GF-D8 (cell line): ENCODE measurements at regions not wholly inside any gene's neighbourhood (a gene's known extent, or its start where the extent isn't known, plus 50 kb on each side); places are given as distances from the start of the nearest gene placed in this dataset.

Experiments
- DNase-seq: peaks from one replicate; lab custom pipeline; 2025; lab: John Stamatoyannopoulos, UW

DNA sequence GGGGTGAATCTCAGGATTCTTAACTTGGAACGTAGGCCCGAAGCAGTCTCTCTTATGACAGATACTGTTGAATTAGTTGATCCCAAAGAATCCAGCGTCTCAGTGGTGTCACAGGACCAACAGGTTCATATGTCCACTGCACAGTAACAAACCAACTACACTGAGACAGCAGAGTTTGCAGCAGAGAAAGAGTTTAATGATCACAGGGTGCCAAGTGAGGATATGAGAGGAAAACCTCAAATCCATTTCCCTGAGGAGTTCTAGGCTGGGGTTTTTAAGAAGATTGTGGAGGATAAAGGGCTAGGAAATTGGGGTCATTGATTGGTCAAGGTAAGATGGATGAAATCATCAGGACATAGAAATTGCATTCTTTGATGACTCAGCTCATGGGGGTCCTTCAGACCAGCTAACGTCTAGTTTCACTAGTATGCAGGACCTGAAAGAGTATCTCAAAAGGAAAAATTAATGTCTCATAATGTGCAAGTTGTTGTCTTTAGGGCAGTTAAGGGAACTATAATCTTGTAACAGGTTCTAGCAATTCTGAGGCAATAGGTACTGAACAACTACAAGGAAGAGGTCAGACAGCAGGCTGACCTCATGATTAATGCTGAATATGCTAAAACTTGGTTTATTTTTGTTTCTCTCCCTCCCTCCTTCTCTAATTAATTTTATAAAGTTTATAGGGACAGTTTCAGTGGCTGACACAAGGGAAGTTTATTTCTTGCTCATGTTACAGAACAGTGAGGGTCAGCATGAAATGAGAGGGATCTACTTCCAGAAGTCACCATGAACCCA lies 310.9 kb upstream of the NEBL start:
- no peak for DNase-seq

DNA sequence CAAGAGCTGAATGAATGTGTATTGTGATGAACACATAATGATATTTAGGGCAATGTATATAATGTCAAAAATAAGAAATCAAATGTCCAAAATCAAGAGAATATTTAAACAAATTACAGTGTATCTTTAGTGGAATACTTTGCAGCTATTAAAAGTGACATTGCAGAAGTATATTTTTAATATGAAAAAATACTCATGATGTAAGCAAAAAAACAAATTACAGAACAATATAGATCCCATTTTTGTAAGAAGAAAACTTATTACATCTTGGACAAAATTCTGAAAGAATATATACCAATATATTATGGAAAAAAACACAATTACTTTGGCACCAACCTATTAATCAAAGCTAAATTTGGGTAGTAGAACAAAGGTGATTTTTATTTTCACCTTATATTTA lies 308.2 kb upstream of the NEBL start:
- DNase-seq = no peak

DNA sequence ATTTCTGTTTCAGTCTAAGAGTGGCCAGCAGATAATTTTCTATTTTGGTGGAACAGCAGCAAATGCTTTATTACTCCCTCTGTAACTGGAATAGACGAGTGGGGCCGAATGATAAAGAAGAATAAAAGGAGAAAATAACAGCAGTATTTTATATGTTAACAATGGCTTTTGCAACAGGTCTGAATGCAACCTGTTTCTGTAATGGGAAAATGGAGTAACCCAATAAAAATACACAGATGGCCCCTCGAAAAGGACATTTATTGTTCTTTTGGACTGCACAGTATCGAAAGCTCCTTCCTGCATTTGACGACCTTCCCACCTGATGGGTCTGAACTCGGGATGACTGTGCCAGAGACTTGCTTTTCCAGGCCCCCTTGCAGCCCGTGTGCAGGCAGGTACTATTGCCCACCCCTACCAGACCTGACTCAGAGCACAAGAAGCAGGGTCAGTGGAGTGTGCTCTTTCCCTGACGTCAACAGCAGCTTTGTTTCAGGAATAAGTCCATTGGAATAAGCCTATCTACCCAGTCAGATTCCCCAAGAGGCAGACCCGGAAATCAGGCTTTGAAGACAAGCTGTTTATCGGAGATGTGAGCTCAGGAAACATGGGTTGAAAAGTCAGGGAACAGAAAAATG lies 306.5 kb upstream of the NEBL start:
- DNase-seq = no peak

DNA sequence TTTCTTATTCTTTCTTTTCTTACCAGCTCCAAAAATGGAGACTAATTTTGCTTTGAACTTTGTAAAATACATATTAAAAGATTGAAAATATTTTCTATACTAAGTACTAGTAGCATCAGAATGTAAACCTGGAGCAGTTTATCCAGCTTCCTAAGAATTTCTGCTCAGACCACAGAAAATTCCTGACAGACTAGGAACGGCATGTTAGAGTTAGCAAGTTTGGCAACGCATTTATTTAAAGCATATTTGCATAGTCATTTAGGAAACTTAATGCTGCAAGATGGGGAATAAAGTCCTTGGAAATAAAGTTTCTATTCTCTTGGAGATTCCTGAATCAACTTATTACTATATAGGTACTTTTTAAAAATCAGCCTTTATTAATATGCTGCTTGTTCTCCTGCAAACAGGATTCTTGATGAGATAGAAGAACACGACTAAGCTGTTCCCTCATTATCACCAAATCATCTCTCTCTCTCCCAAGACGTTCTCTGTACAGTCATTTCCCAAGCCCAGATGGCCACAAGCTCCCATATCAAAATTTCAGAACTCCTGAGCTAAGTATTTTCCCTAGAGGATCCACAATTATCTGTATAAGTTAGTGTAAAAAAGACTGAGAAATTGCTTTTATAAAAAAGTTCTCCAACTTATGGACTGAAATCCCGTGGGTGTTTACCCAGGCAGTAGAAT lies 305.8 kb upstream of the NEBL start:
- no peak for DNase-seq

DNA sequence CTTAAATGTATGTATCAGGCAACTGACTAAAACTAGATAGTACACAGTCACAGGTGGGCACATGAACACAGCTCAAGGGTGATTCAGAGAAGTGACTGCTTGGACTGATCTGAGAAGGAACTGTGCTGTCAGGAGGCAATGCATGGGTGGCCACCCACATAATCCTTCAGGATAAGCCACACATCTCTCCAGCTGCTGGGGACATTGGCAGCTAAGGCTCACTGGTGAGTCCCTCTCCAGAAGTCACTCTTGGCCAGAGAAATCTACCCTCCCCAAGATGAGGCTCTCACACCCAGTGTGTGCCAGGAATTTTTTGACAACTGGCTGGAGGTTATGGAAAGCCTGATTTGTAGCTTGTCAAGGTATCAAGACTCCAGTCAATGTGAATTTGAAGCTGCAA lies 302.4 kb upstream of the NEBL start:
- DNase-seq = no peak

DNA sequence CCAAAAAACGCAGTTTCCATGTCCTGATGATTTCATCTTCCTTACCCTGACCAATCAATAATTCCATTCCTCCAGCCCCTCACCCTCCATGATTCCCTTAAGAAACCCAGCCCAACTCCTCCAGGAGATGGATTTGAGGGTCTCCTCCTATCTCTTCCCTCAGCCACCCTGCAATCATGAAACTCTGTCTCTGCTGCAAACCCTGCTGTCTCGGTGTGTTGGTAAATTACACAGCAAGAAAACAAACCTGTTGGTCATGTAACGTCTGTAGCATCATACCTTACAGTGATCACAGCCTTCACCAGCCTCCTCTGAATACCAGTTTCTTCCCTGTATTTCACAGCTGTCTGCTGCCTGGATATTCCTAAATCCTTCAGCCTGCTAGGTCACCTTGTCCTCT lies 300.7 kb upstream of the NEBL start:
- no peak for DNase-seq

DNA sequence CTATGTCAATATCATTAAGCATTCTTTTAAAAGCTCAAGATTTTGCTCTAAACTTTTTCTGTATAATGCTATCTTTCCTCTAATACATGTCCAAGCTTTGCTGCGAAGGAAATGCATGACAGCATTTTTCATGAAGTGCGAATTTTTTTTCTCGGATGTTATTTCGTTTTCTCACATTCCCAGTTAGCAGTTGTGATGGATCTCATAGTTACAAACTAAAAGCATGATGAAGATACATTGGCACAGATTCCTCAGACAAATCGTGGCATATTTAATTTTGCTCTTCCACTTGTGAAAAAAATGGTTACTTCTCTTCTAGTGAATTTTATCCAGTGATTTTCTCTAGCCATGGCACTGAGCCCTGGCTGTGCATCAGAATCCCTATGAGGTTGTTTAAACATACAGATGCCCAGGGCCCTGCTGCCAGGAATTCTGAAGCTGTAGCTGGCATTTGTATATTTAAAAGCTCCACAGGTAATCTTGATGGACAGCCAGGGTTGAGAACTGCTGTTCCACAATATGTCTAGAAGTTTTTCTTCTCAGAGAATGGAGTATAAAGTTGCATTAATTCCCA lies 299.8 kb upstream of the NEBL start:
- no peak for DNase-seq

DNA sequence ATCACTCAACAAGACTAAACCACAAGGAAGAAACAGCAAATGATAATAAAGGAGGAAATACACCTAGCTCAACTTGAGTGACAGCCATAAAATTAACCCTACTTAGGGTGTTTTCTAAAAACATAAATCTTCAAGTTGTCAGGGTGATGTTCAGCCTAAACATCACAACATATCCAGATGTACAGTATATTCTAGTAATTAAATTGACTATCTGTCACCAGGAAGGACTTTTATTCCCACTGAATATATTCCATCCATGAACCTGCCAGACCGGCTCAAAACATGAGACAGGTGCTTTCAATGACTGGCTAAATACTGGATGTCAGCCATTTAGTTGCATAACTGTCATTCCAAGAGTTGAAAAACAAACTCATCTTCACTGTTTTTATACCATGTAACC lies 298.1 kb upstream of the NEBL start:
- DNase-seq = no peak

DNA sequence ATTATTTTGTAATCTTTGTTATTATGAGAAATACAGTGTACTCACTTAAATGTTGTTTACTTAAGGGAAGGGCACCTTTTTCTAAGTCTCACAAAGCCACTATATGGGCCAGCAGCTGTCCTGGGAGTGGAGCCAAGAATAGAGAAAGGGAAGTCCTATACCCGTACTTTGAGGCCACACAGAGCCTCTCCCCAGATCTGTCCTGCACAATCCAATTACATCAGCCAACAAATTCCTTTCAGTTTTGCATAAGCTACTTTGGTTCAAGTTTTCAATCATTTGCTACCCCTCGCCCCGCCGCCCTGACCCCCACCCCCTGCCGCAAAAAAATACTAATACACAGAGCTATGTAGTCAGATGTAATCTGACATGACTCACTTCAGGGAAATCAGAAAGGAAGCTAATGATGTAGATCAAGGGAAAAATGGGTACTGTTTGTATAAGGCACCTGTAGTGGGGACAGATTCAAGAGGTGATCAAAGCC lies 297.4 kb upstream of the NEBL start:
- no peak for DNase-seq

DNA sequence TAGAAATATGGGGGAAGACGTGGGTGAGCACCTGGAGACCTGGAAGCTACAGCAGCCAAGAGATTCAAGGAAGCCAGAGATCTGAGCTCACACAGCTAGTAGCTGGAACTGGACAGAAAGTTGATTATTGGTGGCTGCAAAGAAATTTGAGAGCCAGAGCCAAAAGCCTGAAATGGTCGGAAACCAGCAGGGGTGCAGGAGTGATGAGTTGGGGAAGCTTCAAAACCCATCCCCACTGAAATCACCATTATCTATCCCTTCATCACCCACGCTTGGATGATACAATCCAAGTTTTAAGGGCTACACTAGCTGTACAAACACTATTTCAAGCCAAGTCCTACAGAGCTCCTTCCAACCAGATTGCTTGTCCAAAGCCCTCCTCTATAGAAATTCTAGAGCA lies 296.1 kb upstream of the NEBL start:
- DNase-seq = no peak

DNA sequence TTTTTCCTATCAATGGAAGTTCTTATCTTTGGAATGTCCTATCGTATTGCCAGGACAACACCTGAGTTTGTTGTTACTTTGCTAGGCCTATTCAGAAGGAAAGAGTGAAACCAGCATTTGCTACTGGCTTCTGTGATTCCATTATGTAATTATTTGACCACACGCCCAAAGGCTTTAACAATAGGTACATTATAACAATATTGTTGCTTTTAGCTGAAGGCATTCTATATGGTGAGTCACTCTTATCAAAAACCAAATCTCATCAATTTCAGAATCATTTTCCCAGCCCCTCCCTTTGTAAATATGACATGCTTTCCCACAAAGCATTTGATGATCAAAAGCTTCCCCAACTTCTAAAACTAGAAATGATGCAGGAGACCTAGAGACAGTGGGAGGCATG lies 294.4 kb upstream of the NEBL start:
- DNase-seq = no peak

DNA sequence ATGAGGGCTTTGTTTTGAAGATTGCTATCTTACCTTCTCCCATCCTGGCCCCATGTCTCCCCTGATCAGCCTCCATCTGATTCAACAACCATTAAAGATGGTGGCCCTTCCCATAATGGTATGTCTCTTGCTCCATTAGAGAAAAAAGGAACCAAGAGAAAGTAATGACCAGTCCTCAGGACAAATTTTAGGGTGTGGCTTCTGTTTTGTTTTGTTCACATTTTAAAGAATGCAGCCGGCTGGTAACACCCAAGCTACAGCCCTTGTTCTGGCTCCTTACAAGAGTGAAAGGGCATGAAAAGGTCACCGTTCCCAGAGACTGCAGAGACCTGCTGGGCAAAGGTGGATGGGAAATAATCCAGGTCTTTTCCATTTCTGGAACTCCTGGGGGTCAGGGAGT lies 287.9 kb upstream of the NEBL start:
- DNase-seq = no peak

DNA sequence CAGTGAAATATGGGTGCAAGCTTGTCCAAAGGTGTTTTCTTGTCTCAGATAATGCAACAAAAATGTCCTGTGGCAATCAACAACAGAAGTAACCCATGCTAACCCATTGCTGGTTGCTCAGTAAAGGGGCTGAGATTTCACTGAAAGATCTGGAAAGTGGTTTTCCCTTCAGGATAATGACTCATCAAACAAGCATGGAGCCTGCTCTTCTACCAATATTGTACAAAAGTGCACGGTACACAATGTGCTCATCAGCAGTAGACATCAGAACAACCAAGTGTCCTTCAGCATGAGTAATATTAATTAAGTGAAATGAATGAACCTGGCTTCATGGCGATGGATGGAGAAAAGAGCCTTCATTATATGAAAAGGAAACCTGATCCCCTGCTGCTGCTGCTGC lies 287.1 kb upstream of the NEBL start:
- no peak for DNase-seq

DNA sequence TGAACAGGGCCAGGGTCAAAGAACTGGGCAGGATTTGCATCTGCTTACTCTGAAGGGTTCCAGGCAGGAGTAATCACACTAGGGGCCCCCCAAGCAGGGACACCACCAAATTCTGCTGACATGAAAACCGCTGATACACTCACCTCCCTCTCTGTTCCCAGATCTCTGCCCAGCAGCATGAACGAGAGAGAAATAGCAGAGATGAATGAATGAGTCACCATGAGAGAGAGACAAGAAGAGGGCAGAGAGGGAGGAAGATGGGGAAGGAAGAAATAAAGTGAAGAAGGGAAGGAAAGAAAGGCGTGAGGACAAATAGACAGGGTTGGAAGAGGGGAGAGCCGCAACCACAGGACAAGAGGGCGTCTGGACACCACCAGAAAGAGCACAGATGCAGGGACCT lies 285.9 kb upstream of the NEBL start:
- DNase-seq = no peak

DNA sequence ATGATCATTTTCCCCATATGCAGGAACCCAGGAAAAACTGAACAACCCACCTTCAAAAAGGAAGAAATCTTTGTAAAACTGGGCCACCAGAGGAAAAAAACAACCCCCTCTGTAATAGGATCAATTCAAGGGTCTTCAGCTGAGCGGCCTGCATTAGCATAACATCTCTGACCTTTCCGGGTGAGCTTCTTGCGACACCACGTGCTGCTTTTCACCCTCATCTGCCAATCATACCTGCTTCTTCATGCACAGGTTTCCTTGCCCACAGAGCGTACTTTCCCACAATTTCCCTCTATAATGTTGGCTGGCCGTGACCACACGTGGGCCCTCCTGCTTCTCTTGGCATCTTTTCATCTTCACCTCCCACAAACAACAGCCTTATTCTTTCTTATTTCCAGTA lies 284.3 kb upstream of the NEBL start:
- no peak for DNase-seq

DNA sequence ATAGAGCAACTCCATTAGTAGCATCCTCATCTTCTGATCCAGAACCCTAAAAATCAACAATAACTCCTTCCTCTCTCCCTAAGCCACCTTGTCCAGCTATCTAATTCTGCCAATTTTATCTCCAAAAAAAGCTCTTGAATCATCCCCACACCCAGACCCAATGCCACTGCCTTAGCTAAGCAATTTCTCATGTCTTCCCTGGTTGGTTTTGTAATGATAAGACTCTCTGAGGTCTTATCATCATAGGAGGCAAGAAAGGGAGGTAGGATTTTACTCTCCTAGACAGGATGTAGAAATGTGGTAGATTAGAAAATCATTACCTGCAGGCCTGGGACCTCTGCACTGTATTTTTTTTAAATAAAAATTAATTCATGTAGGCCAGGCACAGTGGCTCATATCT lies 283.5 kb upstream of the NEBL start:
- no peak for DNase-seq

DNA sequence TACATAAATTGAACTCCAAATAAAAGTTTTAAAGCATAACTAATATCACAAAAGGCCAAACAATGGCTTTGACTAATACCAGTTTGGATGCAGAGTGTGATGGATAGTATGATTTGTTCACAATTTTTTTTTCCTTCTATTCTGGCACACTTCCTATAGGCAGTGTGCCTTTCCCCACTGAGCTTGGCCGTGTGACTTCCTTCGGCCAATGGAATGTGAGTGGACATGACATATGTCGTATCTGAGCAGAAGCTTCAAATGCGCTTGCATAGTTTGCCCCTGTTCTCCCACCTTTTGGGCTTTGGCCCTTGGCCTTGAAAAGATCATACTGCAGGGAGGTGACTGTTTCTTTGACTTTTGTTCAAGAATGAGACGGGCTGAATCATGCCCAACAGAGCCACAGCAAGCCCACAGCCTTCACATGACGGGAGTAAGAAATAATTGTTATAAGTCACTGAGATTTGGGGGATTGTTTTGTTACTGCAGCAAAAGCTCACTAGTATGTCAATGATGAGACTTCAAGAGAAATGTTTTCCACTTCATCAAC lies 279.9 kb upstream of the NEBL start:
- no peak for DNase-seq

DNA sequence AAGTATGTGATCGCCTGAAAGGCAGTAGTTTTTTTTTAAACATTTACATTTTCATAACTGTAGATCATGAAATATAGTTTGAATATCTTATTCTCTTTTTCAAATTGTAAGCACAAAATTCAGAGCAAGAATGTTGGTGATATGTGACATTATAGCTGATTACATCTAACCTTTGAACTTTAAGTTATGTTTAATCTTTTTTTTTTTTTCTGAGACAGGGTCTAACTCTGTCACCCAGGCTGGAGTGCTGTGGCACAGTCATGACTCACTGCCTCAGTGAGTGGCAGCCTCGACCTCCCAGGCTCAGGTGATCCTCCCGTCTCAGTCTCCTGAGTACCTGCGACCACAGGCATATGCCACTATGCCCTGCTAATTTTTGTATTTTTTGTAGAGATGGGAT lies 278.7 kb upstream of the NEBL start:
- DNase-seq = no peak

DNA sequence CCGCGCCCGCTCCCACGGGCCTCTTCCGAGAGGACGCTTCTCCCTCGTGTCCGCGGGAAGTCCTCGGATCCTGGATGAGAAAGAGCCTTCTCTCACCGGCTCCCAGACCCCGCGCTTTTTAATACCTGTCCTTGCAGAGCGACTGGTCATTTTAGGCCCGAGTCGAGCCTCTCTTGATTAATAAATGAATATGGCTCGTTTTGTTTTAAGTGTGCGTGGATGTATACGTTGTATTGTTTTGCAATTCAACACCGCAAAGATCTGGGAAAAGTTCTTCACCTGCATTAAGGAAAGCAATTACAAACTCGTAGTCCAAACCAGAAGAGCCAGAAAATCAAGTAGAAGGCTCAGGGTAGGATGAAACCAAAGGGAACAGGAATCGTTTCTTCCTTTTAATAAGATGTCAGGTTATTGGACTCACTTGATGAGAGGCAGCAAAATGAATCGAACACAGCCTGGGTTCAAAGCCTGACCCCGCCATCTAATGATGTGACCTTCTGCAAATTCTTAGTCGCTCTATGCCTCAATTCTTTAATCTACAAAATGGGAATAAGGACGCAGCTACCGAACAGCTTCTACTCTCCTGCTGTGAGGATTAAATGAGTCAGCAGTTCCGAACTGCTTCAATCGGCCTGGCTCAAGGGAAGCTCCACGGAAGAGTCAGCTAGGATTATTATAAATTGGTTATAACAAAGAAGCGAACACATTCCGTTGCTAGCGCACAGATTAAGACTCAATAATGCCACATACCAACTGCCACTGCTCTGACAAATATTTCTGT lies 277.8 kb upstream of the NEBL start:
- DNase-seq = no peak

DNA sequence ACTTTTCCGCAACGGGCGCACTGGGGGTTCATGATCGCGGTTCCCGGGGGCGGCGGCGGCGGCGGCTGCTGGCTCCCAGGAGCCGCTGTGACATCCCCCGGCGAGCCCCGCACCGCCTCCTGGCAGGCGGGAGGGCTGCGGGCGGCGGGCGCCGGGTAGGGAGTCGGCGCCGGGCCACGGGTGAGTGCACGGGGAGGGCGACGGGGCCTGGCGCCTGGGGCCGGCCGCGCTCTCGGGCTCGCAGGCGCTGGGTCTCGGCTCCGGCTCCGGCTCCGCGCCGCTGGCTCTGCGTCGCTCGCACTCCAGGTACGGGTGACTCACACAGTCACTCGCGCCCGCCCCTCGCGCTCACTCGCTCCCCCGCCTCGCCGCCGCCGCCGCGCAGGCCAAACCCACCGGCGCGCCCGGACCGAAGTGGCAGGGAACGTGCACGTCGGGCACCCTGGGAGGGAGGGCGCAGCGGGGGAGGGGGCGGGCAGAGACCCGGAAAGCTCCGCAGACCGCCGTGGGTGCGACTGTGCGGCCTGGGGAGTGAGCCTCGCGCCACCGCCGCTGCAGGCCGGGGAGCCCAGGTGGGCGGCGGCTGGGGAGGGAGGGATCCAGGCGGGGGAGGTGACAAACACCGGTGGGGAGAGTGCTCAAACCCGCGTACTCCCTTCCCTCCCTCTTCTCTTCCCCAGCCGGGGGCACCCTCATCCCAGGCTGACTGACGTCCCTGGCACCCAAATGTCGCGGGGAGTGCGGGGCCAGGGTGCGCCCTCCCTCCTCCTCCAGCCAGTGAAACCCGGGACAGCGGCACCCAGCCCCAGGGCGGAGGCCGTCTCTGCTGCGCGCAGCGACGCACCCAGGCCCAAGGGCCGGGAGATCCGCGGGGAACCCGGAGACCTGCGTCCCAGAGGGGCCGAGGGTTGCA lies 276.9 kb upstream of the NEBL start:
- DNase-seq = no peak
